ENCODE measurements at regions not wholly inside any gene's neighbourhood (a gene's known extent, or its start where the extent isn't known, plus 50 kb on each side); places are given as distances from the start of the nearest gene placed in this dataset.
A peak's percentile ranks its signal among the peaks of the same experiment; 100 is the strongest.
"Not testable (repeated sequence)": the region's sequence is repeated elsewhere in the genome, so short reads cannot be mapped to it uniquely, and the experiment has no call there.

DNA sequence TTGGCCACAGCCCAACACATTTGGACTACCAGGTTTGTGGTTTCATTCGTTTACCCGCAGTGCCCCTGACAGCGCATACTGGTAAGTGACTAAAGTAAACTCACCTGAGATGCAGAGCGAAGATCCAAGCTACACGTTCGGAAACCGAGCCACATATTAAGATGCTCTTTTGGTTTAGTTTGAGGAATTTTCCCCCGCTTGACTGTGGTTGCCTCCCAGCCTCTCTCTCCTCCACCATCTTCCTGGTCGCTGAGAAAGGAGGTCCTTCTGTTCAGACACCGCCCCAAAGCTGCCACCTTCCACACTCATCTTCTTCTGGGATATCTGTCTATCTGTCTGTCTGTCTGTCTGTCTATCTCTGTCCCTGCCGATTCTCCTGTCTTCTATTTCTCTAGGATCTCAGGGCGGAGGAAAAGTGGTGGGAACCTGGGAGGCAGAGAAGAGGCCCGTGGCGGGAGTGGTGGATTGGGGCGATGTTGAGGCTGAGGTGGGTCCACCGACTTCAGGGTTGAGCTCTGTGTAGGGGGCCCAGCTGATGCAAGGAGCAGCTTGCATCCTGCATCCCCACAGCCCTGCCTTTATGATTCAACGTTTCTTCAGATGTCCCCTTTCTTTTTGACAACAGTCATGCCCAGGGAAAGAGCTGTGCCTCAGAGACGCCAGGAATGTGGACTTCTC, 196.9 kb upstream of the ZNF184 start:
- DNase-seq = no peak

DNA sequence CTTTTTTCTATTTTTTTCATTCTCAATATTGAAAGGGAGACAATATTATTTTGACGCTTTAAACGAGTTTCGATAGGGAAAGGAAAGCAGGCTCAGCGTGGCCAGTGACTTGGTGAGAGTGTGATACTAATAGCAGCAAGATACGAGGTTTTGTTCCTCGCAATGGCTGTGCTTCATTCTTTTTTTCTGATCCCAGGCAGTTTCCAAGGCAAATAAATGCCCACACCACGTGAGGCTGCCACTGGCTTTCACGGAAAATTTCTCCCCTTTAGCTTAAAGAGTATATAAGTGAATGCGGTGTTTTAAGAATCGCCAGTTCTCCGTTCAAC, 196.4 kb upstream of the ZNF184 start:
- DNase-seq = no peak

DNA sequence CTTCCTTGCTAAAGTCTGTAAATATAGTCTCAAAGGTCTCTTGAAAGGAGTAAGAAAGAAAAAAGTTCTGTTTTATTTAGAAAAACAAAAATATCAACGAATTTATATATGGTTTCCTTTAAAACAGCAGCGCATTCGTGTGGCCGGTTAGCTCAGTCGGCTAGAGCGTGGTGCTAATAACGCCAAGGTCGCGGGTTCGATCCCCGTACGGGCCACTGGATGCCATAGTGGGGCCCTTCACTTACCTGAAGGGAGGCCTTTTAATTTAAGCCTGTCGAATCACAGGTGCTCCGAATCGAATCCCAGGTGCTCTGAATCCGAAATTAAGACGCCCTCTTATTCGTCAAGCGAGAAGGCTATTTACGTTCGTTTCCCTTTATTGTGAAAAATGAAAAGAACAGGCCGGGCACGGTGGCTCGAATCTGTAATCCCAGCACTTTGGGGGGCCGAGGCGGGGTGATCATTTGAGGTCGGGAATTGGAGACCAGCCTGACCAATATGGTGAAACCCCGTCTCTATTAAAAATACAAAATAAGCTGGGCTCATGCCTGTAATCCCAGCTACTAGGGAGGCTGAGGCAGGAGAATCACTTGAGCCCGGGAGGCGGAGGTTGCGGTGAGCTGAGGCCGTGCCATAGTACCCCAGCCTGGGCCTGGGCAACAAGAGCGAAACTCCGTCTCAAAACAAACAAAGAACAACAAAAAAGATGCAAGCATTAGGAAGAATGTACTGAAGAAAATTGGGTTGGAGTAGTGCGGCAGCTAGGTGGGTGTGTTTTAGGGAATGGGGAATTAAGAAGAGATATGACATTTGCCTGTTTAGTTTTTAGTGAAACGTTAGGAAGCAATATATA, 195.8 kb upstream of the ZNF184 start:
- DNase-seq = peak; percentile 27 to 62 (median 48)

DNA sequence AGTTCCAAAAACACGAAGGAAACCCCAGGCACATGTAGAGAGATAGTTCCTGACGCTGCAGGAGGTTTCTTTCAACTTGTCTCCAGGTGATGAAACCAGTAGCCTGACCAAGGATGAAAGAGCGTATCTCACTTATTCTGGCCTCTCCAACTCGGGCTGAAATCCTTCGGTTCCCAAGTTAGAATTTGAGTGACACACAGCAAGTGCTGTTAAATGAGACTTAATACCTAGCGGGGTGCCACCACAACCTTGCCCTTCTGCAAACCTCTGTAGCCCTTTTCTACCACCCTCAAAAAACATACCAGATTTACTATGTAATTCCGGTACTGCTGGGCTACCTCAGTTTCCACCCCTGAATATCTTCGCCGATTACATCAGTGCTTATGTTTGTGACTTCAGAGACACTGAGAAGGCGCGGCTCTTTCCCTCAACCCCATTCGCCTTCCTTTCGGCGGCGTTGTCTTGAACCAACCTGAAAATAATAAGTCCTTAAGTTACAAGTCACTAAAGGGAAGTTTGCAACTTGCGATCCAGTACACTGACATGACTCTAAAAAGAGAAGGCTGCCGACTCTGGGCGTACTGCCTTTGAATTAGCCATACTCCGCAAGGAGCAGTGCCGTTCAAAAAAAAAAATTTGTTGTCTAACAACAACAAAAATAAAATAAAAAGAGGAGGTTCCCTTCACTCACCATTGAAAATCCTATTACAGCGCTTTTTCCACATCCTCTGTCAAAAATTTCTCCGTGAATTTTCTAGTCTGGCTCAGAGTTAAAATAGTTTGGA, 194.9 kb upstream of the ZNF184 start:
- peak in 3 of 4 experiments; percentile 23 to 35 (median 31) for DNase-seq

DNA sequence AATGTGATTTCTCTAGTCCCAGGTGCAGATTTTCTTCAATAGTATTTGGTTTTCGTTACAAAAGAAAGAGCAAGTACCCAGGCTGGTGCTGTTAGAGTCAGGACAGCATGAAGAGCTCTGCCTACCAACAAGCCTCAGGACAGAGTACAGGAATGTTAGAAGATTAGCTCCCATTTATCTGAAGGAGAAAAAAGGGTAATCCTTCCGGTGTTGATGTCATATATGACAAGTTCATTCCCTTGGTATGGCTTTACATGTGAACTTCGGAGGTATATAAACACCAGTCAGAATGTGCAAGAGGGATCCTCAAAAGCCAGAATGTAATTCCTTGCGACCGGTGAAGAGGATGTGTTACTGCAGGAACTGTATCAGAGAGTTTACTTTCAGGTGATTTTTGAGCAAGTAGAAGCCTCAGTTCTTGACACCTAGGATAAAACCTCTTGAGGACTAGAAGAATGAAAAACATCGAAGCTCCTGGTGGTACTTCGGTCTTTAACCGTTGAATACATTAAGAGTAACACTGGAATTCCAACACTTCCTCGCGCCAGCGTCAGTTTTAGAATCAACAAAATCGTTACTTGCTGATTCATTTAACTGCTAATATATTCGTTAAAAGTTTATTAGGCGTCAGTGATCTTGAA, 194.2 kb upstream of the ZNF184 start:
- DNase-seq = no peak

DNA sequence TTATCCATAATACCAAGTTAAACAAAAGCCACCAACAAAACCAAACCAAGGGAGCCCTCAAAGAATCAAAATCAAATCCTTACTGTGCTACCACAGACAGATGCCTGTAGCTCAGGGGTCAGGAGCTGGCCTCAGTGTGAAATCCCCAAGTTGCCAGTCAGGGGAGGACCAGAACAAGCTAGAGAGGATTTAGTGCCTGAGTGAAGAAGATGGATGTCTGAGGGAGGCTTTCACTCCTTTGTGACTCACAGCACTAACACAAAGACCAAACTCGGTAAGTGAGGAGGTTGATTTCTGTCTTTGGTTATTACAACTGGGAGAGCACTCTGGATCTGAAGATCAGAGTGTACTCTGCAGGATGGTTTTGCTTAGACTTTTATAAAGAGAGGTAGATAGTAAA, 189.9 kb upstream of the ZNF184 start:
- DNase-seq = no peak

DNA sequence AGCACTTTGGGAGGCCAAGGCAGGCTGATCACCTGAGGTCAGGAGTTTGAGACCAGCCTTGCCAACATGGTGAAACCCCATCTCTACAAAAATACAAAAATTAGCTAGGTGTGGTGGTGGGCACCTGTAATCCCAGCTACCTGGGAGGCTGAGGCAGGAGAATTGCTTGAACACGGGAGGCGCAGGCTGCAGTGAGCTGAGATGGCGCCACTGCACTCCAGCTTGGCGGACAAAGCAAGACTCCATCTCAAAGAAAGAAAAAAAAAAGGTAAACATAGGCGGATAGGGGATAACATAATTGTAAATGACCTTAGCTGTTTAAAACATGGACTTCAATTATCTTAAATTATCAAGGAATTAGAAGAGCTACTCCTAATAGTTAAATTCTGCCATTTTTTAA, 189.3 kb upstream of the ZNF184 start:
- not testable (repeated sequence) for DNase-seq

DNA sequence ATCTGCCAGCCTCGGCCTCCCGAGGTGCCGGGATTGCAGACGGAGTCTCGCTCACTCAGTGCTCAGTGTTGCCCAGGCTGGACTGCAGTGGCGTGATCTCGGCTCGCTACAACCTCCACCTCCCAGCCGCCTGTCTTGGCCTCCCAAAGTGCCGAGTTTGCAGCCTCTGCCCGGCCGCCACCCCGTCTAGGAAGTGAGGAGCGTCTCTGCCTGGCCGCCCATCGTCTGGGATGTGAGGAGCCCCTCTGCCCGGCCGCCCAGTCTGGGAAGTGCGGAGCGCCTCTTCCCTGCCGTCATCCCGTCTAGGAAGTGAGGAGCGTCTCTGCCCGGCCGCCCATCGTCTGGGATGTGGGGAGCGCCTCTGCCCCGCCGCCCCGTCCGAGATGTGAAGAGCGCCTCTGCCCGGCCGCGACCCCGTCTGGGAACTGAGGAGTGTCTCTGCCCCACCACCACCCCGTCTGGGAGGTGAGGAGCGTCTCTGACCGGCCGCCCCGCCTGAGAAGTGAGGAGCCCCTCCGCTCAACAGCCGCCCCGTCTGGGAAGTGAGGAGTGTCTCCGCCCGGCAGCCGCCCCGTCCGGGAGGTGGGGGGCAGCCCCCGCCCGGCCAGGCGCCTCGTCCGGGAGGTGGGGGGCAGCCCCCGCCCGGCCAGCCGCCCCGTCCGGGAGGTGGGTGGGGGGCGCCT, 180.4 kb upstream of the ZNF184 start:
- DNase-seq = not testable (repeated sequence)

DNA sequence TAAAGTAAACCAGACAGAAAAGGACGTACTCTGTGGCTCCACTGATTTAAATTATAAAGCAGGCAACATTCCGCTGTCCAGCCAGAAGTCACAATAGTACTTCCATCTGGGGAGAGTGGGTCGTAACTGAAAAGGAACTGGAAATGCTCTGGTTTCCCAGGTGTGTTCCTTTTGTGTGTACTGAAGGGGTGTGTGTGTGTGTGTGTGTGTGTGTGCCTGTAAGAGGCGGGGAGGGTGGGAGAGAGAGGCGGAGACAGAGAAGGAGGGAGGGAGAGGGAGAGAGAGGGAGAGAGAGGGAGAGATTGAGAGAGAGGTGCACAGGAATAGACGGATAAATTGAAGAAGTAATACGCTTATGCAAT, 178.4 kb upstream of the ZNF184 start:
- no peak for DNase-seq

DNA sequence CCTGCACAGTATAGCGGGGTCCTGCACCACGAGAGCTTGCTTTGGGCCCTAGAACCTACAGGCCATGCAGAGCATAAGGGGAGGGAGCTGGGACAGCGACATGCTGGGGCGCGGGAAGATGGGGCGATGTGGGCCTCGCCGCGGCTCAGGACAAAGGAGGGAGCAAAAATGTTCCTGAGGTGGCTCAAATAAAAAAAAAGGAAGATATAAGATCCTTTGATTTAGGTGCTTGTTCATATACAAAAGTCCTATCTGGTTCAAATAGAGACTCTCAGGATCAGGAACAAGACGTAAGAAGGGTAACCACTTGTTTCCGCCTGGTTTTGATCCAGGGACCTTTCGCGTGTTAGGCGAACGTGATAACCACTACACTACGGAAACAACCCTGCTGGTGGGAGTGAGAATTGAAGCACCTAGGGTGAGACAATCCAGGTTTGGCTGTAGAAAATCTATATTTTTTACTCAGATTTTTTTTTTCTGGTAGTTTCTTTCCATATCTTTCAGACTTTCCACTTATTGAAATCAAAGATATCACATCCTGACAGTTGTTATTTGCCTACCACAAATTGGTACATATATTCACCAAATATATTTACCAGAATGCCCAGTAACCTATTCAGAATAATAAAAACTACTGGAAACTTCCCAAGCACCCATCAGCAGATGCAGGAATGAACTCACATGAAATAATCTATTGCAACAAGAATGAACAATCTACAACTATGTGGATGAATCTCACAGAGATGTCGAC, 177.9 kb upstream of the ZNF184 start:
- DNase-seq = peak in 3 of 4 experiments; percentile 8 to 24 (median 22)

DNA sequence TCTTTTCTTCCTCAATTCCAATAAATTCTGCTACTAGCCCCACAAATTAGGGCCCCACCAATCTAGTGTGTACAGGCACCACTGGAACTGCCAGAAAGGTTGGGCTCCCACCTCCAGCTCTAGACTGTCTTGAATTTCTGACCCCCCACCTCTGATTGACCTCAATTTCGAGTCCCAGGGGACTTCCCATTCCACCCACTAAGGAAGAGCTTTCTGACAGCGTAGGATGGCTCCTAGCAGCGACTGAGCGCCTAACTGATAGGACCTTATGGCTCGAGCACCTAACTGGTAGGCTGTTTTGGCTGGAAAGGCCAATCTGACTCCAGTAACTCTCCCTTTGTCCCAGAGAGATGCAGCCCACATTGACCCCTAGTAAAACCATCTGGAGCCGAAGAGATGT, 171.6 kb upstream of the ZNF184 start:
- no peak for DNase-seq

DNA sequence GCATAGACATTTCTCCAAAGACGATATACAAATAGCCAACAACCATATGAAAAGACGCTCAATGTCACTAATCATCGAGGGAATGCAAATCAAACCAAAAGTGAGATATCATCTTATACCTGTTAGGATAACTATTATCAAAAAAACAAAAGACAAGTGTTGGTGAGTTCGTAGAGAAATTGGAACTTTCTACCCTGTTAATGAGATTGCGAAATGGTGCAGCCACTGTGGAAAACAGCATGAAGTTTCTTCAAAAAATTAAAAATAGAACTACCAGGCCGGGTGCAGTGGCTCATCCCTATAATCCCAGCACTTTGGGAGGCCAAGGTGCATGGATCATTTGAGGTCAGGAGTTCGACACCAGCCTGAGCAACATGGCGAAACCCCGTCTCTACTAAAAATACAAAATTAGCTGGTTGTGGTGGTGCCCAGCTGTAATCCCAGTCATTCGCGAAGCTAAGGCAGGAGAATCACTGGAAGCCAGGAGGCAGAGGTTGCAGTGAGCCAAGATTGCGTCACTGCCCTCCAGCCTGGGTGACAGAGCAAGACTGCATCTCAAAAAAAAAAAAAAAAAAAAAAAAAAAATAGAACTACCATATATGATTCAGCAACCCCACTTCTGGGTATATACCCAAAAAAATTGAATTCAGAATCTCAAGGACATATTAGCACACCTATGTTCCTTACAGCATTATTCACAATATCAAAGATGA, 170.0 kb upstream of the ZNF184 start:
- no peak for DNase-seq

DNA sequence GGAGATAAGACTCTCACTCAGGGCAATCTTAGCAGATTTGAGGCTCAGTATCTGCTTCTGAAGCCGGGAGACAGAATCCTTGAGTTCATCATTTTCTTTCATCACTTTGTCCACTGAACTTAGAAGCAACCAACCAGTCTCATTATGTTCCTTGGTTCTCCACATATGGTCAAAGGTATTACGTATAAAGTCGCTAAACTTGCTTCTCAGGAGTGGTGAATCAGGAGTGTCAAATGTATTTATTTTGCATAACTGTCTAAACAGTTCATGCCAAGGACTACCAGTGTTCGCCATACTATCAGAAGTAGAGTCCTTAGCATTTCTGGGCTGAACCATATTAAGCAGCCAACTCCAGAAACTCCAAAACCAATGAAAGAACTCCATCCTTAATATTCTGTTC, 163.0 kb upstream of the ZNF184 start:
- not testable (repeated sequence) for DNase-seq

DNA sequence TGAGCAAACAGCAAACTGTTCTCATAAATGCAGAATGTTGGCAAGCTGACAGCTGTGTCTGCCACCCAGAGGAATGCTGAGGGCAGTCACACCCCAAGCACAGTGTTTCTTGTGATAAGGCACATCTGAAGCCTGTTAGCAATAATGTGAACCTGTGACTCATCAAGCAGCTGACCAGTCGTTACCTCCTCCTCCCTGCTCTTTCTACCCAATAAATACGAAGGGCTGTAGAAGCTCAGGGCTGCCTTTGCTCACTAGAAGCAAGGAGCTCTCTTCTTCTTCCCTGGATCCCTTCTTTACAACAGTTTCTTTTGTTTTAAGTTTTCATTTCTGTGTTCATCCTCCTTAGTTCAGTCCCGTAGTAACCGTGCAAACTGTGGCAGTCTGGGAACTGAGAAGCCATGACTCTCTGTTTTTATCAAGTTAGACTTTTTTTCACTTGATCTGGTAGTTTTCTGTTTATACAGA, 160.3 kb upstream of the ZNF184 start:
- DNase-seq = not testable (repeated sequence)

DNA sequence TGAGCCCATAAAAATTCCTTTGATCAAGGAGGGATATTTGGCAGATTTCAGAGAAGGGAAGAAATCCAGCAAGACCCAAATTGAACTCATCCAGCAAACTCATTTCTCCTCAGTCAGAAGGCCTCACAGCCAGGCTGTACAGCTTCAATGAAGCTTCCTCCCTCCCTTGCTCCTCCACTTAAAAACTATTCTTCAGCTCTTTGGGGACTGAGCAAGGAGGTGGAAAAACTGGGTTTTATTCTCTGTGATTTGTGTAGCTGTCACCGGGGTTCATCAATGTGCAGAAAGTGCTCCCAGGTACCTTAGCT, 158.7 kb upstream of the ZNF184 start:
- no peak for DNase-seq

DNA sequence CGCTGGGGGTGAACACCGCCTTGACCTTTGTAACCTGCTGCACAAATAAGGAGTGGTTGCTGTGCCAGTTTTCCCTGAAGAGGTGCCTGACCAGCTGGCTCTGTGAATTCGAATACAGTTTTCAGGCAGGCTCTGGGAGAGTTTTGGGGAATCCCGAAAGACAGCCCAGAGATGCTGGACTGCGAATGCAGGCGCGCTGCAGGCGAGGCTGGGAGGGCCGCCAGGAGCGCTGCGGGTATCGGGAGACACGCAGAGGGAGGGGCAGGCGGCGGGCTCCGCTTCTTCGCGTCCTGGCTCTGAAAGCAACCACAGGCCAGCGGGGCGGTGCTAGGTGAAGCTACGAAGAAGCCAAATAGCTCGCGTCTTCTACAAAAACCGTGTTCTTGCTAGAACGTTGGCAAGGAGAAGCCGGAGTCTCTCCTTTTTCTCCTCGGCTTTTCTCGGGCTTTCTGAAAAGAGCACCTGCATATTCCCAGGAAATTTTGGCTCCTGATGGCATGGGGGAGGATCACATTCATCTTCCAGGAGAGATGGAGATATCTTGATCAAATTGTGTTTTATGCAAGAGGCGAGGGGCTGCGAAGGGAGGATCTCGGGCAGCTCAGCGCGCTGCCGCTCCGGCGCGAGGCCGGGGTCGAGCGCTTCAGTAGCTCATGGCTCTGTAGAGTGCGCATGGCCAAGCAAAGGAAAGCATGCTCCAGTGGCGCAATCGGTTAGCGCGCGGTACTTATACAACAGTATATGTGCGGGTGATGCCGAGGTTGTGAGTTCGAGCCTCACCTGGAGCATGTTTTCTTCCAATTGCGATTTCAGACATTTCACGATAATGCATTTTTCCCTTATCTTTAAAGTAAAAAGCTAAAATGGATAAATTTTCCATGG, 158.1 kb upstream of the ZNF184 start:
- DNase-seq = peak in 1 of 4 experiments; percentile 2

DNA sequence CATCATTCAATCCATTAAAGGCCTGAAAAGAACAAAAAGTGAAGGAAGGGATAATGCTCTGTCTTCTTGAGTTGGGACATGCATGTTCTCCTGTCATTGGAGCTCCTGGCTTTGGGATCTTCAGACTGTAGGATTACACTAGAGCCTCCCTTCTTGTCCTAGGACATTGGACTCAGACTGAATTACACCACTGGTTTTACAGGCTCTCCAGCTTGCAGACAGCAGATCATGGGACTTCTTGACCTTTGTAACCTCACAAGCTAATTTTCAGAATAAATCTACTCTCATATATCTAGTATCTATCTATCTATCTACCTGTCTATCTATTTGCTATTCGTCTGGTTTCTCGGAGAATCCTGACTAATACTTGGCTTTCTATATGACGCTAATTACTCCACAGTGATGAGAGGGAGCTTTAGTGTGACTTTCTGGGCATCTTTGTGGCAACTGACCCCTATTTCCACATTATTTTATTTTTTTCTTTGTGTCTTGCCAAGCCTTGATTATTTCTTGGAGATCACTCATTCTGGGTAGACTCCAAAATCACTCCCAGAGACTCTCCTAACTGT, 151.9 kb upstream of the ZNF184 start:
- DNase-seq = no peak

DNA sequence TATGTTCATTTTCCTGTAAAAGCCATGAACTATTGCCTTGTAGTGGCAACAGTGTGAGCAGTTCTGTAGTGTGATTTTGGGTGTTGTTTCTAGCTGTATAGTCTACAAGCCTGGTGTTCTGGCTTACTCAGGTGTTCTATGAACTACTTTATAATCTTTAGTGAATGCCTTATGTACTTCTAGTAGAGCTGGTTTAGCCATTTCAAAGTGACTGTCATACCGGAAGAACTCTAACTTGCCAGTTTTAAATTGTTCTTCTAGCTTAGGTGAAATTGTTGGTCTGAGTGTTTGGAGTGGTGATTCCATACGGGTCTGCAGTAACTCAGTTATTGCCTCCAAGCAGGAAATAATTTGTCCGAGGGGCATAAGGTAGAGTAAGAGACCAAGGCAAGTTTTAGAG, 150.2 kb upstream of the ZNF184 start:
- no peak for DNase-seq

DNA sequence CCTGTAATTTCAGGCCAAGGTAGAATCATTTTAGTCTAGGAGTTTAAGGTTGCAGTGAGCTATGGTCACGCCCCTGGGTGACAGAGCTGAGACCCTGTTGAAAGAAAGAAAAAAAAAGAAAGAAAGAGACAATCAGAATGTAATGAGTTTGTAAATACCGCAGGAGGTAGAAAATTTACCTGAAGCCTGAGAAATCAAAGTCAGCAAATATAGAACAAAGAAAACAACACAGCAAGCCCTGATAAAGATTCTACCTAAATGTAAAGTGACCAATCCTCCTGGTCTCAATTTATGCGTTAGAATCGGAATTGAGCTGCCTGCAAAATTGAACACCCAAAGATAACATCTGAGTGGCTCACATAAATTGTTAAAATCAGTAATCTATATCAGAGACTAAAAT, 146.5 kb upstream of the ZNF184 start:
- DNase-seq = no peak
